T-helper 2 cell treated with Interferon-gamma antibody and Interleukin-4, amounts not matched to agents 5 μg/mL and 100 μg/mL, for 36 hours (primary cell): ENCODE measurements at regions not wholly inside any gene's neighbourhood (a gene's known extent, or its start where the extent isn't known, plus 50 kb on each side); places are given as distances from the start of the nearest gene placed in this dataset.
"Not testable (repeated sequence)": the region's sequence is repeated elsewhere in the genome, so short reads cannot be mapped to it uniquely, and the experiment has no call there.

ENCODE experiments used
- DNase-seq: peaks from one replicate; pipeline ENCODE4 v3.0.0; 2021; ENCODE audit warnings: low spot score
- H3K27ac Mint-ChIP-seq: one replicate; pipeline ENCODE4 v1.8.0; 2021; ENCODE audit warnings: mild to moderate bottlenecking, mixed read lengths
- H3K27me3 Mint-ChIP-seq: one replicate; pipeline ENCODE4 v1.8.0; 2021; ENCODE audit warnings: low read depth, mixed read lengths
- H3K36me3 Mint-ChIP-seq: one replicate; pipeline ENCODE4 v1.8.0; 2021; ENCODE audit warnings: low read depth, mixed read lengths
- H3K4me1 Mint-ChIP-seq: one replicate; pipeline ENCODE4 v1.8.0; 2021; ENCODE audit warnings: low read depth, mixed read lengths
- H3K4me3 Mint-ChIP-seq: one replicate; pipeline ENCODE4 v1.8.0; 2022; ENCODE audit warnings: mild to moderate bottlenecking, moderate library complexity, mixed read lengths
- H3K9me3 Mint-ChIP-seq: one replicate; pipeline ENCODE4 v1.8.0; 2021; ENCODE audit warnings: mixed read lengths

DNA sequence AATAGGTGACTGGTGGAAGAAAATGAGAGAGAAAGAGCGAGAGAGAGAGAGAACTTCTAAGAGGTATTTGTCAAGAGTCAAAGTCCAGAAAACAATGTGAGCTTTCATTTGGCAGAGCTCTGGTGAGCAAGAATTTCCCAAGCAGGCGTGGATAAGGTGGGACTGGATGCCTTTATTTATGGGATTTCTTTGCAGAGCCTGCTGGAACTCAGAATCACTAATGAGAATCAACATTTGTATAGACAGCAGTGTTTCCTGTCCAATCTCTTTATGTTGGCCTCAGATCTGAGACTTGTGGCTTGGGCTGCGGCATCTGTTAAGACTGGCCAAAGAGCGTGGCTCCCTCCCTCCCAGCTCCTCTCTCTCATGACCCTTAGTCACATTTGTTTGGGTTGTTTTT is 67.9 kb upstream of the TBL1X start:
- Mint-ChIP-seq H3K36me3 (no peaks in the 10 kb centered on the region), H3K9me3 (no peaks in the 10 kb centered on the region)

DNA sequence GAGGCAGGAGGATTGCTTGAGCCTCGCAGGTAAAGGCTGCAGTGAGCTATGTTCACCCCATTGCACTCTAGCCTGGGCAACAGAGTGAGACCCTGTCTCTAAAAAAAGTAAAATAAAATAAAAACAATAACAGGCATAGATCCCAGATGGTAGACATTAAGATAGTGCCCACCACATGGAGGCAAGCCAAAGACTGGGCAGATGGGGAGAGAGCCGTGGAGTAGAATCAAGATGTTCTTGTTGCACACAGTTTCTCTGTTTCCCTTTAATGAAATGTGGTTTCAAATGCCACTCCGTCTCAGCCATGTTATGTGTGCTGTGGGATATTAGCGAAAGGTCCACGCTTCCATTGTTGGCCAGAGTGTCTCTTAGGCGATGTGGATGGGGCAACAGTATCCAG is 63.8 kb upstream of the TBL1X start:
- Mint-ChIP-seq H3K36me3 (no peaks in the 10 kb centered on the region), H3K4me1 (no peaks in the 10 kb centered on the region), H3K9me3 (no peaks in the 10 kb centered on the region), H3K4me3 (no peak overlapping the region), H3K27ac (no peak overlapping the region), H3K27me3 (peaks cover 3% of the 10 kb centered on the region)
- DNase-seq = no peak

More for the DNA sequence above, 67.9 kb upstream of the TBL1X start:
- DNase-seq = no peak
- Mint-ChIP-seq H3K4me1 (peaks cover 2% of the 10 kb centered on the region), H3K4me3 (no peak overlapping the region), H3K27me3 (peaks cover 3% of the 10 kb centered on the region), H3K27ac (no peak overlapping the region)

DNA sequence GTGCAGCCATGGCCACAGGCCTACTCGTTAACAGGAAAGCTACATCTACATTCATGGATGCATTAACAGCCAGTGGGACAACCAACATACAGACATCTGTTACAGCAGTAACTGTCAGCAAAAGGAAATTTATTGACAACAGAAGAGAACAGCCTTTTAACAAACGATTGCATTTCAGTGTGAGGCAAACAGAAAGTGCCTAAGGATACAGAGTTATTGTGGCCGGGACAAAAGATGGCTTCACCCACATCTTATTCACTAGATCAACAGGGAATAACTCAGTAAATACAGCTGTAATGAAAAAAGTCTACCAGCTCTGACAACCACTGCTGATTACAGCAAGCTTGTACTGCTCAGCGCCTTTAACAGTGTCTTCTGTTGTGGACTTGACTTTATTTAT is 61.5 kb upstream of the TBL1X start:
- Mint-ChIP-seq H3K4me3 (no peak overlapping the region), H3K27me3 (no peaks in the 10 kb centered on the region), H3K36me3 (no peaks in the 10 kb centered on the region), H3K27ac (no peak overlapping the region), H3K4me1 (no peaks in the 10 kb centered on the region), H3K9me3 (no peaks in the 10 kb centered on the region)
- DNase-seq = no peak

DNA sequence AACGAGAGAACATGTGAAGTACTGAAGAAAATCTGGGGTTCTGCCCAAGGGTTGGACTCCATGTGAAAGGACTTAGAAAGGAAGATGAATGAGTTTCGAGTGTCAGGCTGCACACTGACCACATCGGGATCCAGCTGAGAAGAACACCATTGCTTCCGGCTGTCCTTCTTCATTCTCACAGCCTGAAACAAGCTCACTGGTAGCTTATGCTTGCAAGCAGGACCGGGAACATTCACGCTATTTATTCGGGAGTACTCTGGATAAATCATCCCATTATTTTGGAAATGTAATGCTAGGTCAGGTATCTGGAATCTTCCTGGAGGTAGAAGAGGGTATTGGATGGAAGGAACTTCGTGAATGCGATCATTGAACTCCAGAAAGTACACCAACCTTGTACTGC is 59.2 kb upstream of the TBL1X start:
- H3K36me3 Mint-ChIP-seq, H3K27ac Mint-ChIP-seq, H3K9me3 Mint-ChIP-seq, H3K27me3 Mint-ChIP-seq, H3K4me1 Mint-ChIP-seq, H3K4me3 Mint-ChIP-seq: not testable (repeated sequence)
- peak; percentile 4 for DNase-seq

DNA sequence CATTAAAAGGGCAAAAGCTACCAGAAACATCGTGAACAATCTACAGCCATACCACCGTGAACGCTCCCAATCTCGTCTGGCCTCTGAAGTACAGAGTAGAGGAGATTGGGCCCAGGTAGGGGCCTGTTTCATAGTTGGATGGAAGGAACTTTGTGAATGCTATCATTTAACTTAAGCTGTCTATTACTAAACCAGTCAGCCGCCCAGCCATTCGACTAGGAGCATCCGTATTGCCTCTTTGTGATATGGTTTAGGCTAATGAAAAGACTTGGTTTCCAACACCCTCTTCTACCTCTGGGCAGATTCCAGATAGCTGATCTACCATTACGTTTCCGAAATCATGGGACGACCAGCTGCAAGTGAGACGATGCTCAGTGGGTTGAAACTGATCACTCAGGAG is 54.0 kb upstream of the TBL1X start:
- not testable (repeated sequence) for H3K9me3 Mint-ChIP-seq, H3K27ac Mint-ChIP-seq, H3K36me3 Mint-ChIP-seq, DNase-seq, H3K4me1 Mint-ChIP-seq, H3K4me3 Mint-ChIP-seq, H3K27me3 Mint-ChIP-seq

DNA sequence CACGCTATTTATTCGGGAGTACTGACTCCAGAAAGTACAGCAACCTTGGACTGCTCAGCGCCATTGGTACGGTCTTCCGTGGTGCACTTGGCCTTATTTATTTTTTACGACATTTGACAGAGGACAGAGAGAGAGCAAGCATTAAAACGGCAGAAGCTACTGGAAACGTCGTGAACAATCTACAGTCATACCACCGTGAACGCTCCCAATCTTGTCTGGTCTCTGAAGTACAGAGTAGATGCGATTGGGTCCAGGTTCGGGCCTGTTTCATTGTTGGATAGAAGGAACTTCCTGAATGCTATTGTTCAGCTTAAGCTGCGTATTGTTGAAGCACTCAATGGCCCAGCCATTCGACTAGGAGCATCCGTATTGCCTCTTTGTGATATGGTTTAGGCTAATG is 53.2 kb upstream of the TBL1X start:
- not testable (repeated sequence) for H3K36me3 Mint-ChIP-seq, H3K27me3 Mint-ChIP-seq, DNase-seq, H3K4me3 Mint-ChIP-seq, H3K9me3 Mint-ChIP-seq, H3K27ac Mint-ChIP-seq, H3K4me1 Mint-ChIP-seq

DNA sequence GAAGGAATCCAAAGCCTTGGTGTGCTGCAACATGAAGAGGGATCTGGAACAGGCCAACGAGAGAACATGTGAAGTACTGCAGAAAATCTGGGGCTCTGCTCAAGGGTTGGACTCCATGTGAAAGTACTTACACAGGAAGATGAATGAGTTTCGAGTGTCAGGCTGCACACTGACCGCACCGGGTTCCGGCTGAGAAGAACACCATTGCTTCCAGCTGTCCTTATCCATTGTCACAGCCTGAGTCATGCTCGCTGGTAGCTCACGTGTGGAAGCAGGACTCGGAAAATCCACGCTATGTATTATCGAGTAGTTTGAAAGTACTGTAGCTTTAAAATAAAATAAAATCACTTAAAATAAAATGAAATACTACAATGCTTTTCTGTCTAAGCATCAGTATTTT is 50.4 kb upstream of the TBL1X start:
- Mint-ChIP-seq H3K4me1 (no peaks in the 10 kb centered on the region), H3K27me3 (peaks cover 2% of the 10 kb centered on the region), H3K4me3 (no peak overlapping the region), H3K9me3 (no peaks in the 10 kb centered on the region), H3K36me3 (no peaks in the 10 kb centered on the region), H3K27ac (no peak overlapping the region)
- no peak for DNase-seq
